GM19468 (cell line): ENCODE measurements at regions not wholly inside any gene's neighbourhood (a gene's known extent, or its start where the extent isn't known, plus 50 kb on each side); places are given as distances from the start of the nearest gene placed in this dataset.

Experiments
- ATAC-seq: cut with Tn5 transposase; IDR thresholded peaks from one replicate; pipeline ENCODE4 v1.9.1; 2021; ENCODE audit warnings: mild to moderate bottlenecking, moderate library complexity, moderate number of reproducible peaks; ENCODE audit not compliant: unreplicated experiment; ENCODE audit errors: extremely low read depth

DNA sequence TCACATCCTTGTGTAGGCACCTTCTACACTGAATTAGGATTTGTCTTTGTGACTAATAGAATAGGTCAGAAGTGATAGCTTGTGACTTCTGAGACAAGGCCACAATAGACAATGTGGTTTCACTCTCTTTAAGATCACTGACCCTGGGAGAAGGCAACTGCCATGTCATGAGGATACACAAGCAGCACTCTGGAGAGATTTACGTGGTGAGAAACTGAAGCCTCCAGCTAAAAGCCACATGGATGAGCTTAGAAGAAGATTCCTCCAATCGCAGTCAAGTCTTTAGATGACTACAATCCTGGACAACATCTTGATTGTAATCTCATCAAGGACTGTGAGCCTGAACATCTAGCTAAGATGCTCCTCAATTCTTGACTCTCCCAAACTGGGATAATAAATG lies 206.6 kb downstream of the ESM1 start:
- ATAC-seq = no peak

DNA sequence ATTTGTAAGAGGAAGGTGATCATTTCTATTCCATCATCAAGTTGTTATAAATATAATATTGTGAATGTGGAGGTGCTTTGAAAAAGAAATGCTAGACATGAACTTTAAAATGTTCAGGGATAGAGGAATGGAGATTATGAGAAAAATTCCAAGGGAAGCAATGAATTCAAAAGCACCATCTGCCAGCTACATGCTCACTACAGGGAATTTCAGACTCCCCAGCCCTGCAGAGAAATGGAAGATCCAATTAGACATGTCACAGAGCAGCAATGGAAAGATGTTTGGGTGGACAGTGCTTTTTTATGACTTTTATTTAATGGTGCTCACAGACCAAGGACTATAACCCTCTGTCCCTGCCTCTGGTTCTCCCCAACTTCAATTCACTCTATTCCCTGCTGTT lies 209.7 kb downstream of the ESM1 start:
- no peak for ATAC-seq

DNA sequence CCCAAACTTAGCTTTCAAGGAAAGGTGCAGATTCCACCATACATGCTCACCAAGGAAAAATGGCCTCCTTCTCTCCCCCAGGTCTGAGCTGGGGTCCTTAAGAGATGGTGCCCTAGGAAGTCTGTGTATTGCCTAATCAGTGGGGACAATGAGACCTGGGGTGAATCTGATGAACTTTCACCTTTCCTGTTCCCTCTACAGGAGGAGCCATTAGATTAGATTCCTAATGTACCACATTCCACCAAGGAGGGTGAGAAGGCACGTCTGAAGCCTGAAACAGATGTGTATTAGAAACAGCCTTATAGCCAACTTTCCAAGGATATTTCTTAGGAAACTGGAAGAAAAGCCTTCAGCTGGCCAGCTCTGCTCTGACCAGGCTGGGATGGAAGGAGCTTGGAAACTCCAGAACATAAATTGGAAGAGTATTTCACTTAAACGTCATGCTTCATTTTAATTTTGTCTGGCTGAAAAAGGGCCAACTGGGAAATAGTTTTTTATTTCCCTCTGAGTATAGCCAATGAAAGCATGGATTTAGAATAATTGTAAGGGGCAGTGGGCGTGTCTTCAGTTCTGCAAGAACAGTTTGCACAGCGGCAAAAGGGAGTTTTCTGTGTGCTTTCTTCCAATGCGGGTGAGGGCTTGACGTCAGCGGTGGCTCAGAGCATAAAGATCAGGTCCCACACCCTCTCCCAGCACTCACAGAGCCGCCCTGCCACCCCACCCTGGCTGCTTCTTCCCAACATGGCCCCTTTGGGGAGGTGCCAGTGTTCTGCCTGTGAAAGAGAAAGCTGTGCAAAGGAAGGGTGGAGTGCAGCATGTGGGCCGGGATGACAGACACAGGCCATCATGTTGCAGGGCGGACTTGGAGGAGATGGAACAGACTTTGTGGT lies 210.9 kb downstream of the ESM1 start:
- no peak for ATAC-seq

DNA sequence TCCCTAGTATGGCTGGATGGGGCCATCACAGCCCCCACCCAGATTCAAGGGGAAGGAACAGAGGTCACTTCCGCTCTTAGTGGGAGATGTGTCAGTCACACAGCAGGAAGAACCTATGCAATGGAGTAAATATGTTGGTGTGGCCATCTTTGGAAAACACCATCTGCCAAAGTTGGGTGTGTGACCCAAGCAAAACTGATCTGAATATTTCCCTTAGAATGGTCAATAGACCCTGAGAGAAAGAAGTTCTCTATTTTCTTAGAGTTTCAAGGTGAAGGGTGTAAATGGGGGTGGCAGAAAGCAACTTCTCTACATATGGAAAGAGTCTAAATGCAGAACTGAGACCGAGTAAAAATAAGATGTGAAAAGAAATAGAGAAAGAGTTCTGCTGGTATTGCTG lies 212.7 kb downstream of the ESM1 start:
- ATAC-seq = no peak

DNA sequence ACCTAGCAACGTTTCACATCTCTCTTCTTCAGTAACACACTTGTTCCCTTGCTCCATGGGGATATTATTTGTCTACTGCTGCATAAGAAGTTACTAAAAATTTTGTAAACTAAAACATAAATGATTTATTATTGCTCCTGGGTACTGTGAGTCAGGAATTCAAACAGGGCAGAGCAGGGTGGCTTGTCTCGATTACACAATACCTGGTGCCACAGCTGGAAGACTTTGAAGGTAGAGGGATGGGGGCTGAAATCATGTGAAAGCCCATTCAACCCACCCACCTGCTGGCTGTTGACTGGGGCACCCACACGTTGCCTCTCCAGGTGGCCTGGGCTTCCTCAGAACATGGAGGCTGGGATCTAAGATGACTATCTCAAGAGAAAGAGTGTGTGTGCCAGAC lies 213.2 kb downstream of the ESM1 start:
- no peak for ATAC-seq

DNA sequence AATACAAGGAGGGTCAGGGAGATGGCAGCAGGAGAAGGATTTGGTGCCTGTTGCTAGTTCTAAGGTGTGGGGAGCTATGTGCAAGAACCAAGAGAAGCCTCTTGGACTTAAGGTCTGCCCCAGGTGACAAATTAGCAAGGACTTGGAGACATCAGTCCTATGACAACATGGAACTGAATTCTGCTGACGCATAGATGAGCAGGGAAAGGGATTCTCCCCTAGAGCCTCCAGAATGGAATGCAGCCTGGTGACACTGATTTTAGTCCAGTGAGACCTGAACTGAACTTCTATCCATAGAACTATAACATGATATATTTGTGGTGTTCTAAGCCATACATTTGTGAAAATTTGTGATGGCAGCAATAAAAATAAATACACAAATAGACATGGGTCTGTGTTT lies 215.6 kb downstream of the ESM1 start:
- no peak for ATAC-seq

DNA sequence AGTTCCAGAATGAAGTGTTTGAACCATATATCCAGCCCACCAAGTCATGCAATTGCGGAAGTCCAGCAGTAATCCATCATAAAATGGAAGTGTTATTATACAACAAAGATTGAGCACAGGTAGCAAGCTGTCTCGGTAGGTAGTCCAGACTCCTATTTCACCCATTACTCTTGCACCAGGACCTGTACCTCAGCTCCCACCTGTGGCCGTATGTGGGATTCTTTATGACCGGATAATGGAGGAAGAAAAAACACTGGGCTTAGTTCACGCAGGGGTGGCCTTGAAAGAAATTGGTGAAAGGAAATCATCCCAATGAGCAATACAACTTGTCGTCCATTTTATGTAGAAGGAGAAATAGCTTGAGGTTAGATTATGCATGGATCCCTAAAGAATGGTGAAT lies 216.3 kb downstream of the ESM1 start:
- no peak for ATAC-seq

DNA sequence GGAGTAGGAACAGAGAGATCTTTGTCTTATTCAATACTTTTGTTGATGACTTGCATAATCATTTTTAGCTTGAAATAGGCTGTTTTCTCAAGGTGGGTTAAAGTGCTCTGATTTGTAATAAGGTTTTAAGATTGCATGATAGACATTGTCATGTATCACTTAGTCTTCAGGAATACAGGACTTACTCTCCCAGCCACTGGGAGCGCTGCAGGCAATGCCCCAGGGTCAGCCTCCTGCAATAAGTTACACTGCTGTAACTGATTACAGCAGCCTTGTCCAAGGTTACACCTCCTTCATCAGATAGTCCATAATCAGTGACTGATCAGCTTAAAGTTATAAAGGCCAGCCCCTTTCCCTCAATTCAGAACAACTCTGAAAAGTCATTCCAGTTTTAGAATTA lies 218.6 kb downstream of the ESM1 start:
- no peak for ATAC-seq

DNA sequence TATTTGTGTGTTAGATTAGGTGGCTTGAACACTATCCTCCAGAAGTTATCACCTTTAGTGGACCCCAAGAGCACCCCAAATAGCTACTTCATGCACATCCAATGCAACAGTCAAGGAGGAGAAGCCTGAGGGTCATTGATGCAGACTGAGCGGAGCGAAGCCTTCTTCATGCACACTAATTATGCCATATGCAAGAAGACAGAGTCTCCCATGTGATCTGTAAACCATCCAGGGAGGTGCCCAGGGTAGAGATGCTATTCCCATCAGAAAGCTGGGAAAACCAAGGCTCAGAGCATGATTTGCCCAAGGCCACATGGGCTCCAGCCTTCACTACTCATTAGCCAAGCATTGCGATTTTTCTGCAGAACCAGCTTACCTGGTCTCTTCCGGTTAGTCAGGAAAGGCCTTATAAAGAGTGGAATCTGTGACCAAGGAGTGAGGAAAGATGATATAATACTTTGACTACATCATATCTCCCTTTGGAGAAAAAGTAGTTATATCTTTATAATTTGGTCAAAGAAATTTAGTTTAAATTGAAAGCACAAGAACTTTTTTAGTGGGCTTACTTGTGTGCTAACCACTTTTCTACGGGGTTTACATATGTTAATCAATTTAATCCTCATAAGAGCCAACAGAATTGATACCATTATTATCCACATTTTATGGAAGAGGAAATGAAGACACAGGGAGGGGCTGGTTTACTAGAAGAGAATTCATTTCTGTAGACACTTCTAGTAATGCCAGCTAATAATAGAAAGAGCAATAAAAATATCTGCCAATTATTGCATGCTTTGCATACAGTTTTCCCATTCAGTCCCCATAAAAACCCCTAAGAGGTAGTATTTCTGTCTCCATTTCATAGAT lies 220.0 kb downstream of the ESM1 start:
- ATAC-seq = no peak

DNA sequence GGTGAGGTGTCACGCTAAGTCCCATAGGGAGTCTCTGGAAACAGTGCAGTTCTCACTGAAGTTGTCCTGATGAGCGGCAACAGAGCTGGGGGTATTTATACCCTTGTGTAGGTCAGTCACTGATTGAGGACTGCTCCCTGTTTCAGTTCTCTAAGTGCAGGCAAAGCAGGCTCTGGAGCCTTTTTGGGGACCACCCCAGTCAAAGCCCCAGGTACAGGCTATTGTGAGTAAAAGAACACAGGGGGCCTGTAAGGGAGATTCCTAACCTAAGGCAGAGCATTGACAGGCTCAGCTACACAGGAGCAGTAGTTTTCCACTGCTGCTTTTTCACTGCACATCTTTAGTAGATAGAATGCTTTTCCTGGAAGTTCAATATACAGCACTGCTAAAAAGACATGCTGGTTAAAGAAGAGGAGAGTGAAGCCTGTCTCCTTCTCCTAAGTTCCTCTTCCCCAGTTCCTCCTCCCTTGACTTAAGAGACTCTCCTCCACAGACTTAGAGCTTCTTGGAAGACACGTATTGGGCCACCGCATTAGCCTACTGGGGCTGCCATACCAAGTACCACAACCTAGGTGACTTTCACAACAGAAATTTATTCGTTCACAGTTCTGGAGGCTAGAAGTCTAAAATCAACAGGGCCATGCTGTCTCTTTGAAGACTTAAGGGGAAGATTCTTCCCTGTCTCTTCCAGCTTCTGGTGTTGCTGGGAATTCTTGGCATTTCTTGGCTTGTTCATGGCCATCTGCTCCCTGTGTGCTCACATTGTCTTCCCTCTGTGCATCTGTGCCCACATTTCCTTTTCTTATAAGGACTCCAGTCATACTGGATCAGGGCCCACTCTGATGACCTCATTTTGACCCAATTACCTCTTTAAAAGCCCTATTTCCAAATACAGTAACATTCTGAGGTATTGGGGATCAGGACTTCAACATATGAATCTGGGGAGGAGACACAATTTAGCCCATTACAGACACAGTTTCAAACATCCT lies 221.0 kb downstream of the ESM1 start:
- no peak for ATAC-seq

DNA sequence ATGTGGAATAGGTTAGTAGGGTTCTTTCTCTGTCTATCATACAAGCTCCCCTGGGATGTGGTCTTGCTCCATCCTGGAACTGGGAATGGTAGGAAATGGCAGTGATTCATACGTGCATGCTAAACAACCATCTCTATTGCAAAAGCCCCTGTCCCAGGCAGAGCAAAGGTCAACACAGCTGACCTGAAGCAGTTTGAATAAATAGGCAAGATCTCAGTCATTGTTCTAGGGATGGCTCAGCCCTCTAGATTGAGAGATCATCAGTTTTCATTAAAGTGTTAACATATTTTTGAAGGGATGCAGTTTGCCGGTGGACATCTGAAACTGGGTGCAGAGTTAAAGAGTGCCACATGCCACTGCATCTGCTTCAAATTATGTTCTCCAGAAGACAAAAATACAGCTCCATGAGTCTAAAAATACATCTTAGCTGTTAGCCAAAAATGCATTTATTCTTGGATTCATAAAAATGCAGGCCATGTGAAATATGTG lies 224.1 kb downstream of the ESM1 start:
- no peak for ATAC-seq

DNA sequence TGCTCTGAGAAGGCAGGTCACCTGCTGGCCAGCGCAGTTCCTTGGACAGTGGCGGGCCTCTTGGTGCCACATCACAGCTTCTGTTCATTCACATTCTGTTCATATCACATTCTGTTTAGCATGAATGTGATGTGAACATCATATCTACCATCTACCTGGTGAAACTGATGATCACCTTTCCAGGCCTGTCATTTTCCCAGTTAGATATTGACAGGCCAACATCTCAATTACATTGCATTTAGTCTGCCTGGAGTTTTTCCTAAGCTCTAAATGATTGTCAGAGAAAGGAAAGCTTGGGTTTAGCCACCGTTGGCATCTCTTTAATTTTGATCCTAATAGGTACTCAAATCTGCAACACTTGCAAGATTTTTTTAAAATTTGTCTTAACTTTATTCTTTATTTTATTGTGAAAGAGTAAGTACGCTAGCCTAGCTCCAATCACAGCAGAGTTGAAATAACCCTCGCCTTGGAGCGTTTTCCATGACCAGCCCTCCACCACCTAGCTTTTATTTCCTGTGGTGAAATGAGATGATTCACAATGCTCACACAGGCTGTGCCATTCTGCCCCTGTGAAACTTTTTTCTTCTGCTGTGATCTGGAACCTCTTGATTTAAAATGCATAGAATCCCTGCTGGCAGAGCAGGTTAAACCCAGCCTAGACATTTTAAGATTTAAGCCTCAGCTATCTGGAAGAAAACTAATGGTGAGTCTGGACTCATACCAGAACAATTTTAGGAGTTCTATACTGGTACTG lies 225.0 kb downstream of the ESM1 start:
- ATAC-seq = no peak

DNA sequence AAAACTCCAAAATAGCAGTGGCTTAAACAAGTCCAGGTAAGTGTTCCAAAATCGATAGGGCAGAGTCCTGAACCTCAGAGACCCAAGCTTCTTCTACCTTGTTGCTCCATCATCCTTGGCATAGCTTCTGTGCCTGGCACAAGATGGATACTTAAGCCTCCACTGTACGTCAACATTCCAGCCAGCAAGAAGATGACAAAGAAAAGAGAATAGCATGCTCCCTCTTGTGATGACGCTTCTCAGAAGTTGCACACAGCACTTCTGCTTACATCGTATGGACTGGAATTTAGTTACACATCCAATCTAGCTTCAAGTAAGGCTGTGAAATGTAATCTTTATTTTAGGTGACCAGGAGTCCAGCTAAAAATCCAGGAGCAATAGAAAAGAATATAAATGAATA lies 227.4 kb downstream of the ESM1 start:
- ATAC-seq = no peak

DNA sequence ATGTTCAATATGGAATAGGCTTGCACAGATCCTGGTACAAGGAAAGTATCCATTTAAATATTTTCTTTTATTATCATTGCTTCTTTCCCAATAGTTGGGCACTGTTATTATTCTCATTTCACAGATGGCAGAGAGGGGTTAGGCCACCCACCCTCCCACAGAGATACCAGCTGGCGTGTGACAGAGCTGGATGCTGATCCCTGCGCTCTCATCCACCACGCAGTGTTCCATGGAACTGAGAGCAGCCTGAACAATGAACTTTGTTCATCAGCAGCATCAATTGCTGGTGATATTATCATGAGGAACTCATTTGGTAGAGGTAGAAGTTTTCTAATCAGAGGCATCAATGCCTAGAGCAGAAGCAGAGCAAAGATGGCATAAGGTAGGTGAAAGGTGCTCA lies 227.9 kb downstream of the ESM1 start:
- no peak for ATAC-seq

DNA sequence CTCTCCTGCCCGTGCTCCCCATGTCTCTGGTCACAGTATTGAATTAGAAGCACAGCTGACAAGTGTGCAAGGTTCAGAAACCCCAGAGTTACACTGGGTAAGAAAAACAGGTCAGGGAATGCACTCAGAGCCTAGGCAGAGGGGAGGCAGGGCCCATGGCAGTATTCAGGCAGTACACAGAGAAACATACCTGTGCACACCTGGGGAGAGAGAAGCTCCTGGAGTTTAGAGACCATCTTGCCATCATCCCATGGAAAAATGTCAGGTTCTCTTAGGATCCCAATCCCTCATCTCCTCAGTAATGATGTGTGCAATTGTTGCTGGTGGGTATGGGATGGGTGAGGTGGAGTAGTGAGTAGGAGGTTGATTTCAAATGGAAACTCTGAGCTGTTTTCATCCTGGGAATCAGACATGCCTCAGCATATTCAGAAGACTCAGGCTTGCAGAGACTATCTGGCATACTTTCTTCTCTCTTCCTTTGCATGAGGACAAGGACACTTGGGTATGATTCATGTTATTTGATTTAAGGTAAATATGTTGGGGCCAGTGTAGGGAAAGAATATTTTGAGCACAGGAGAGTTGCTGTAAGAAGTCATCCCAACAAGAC lies 228.5 kb downstream of the ESM1 start:
- ATAC-seq = no peak

DNA sequence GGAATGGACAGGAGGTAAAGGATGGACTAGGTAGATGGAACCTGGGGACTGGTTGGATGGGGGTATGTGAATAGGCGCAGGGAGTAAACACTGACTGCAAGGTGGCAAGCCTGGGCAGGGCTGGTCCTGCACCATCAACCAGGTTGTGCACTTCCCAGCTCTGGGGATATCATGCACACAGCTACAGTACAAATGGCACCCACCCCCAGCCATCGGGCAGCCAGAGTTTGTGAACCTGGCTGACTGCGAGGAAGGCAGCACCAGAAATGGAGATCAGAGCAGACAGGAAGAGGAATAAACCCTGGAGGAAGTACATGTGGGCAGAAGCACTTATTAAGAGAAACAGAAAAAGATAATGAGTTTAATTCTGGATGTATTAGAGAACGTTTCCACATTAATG lies 229.1 kb downstream of the ESM1 start:
- ATAC-seq = no peak

DNA sequence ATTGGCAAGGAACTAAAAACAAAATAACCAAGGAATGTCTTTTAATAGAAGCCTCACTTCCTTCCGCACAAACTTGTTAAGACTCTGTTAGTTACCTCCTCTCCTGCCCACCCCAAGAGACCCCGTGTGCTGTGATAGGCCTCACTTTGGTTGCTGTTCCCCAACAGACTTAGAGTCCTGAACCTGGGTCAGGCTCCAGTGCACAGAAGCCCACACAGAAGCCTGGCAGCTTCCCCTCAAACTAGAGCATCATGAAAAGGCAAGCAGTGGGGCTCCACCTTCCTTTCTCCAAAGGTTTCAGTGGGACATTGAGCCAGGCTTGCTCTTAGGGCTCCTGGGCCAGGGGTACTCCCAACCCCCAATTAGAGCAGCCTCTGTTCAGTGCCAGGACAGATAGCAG lies 230.5 kb downstream of the ESM1 start:
- no peak for ATAC-seq

DNA sequence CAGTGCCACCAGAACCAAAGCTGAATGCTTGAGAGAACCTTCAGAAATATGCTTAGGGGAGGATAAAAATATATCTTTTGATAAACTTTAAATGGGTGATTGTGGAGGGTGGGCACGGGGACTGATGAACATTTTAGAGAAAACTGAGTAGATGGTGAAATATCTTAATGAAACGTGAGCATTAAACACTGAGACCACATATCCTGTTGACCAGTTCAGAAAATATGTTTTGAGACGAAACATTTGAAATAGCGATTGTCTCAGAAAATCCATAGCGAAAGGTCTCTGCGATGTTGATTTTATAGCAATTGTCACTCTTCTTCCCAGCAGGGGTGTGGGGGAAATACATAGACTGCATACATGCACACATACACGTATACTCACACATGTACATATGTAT lies 231.0 kb downstream of the ESM1 start:
- no peak for ATAC-seq

DNA sequence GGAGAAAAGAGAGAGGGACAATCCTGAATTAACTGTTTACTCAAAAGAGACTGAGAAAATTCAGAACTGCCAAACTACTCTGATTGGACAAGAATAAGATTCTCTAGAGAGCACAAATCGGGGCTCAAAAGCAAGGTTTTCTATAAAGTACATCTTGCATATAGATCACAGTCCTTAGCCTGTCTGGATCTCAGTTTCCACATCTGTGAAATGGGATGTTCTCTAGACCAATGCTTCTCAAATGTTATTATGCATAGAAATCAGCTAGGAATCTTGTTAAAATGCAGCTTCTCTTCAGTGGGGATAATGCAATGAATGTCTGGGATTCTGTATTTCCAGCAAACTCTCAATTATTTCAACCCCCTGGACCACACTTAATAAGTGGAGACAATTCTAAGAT lies 231.6 kb downstream of the ESM1 start:
- no peak for ATAC-seq
